ENCODE measurements at regions not wholly inside any gene's neighbourhood (a gene's known extent, or its start where the extent isn't known, plus 50 kb on each side); places are given as distances from the start of the nearest gene placed in this dataset.

DNA sequence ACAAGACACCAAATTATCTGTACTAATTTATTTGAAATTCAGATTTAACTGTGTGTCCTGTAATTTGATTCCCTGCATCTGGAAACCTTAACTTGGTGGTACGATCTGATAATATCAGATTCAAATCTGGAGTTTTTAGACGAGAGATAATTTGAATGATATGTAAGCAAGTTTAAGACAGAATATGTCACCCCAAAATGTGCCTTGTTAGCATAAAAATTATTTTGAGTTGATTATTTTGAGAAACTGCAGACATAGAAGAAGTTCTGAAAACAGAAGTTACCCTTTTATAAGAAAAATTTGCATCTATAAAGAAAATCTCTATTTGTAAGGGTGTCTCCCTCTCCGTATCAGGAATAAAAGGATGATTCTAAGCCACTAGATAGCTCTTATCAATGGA, 1202.8 kb downstream of the ROBO2 start:
- H3K9me3 Mint-ChIP-seq (ENCODE audit: low read depth) = peaks cover 37% of the 10 kb centered on the region
- DNase-seq (ENCODE audit: low spot score) = no peak
- H3K27me3 Mint-ChIP-seq (ENCODE audit: low read depth) = no peaks in the 10 kb centered on the region
- peaks cover 6% of the 10 kb centered on the region for H3K36me3 Mint-ChIP-seq (ENCODE audit: low read depth)
- no peaks in the 10 kb centered on the region for H3K4me1 Mint-ChIP-seq (ENCODE audit: low read depth)
- TF ChIP-seq, protein P1, sequence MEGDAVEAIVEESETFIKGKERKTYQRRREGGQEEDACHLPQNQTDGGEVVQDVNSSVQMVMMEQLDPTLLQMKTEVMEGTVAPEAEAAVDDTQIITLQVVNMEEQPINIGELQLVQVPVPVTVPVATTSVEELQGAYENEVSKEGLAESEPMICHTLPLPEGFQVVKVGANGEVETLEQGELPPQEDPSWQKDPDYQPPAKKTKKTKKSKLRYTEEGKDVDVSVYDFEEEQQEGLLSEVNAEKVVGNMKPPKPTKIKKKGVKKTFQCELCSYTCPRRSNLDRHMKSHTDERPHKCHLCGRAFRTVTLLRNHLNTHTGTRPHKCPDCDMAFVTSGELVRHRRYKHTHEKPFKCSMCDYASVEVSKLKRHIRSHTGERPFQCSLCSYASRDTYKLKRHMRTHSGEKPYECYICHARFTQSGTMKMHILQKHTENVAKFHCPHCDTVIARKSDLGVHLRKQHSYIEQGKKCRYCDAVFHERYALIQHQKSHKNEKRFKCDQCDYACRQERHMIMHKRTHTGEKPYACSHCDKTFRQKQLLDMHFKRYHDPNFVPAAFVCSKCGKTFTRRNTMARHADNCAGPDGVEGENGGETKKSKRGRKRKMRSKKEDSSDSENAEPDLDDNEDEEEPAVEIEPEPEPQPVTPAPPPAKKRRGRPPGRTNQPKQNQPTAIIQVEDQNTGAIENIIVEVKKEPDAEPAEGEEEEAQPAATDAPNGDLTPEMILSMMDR (IDR thresholded peaks at IDR 0.05) = no peak
- no peak overlapping the region for H3K4me3 Mint-ChIP-seq (ENCODE audit: unreplicated experiment)
- no peak overlapping the region for H3K27ac Mint-ChIP-seq (ENCODE audit: unreplicated experiment)

DNA sequence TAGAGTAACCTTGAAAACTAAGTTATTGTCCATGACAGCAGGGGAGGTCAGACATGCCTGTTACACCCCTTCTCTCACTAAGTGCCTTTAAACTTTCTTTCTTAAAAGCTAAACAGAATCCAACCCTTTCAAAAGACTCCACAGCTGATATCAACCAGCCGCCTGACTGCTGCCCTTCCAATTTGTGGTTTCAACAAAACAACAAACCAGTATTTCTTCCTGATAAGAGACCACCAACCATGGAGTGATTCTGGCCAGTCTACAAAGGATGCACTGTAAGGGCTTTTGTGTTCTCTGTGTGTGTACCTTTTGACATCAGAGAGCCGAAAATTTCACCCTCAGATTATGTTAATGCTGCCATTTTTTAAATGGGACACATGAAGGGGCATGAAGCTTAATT, 1204.2 kb downstream of the ROBO2 start:
- H3K27me3 Mint-ChIP-seq (ENCODE audit: low read depth) = no peaks in the 10 kb centered on the region
- H3K9me3 Mint-ChIP-seq (ENCODE audit: low read depth) = peaks cover 37% of the 10 kb centered on the region
- no peak overlapping the region for H3K4me3 Mint-ChIP-seq (ENCODE audit: unreplicated experiment)
- H3K4me1 Mint-ChIP-seq (ENCODE audit: low read depth) = no peaks in the 10 kb centered on the region
- H3K36me3 Mint-ChIP-seq (ENCODE audit: low read depth) = peaks cover 6% of the 10 kb centered on the region
- TF ChIP-seq, protein P1 (IDR thresholded peaks at IDR 0.05) = no peak
- no peak overlapping the region for H3K27ac Mint-ChIP-seq (ENCODE audit: unreplicated experiment)
- DNase-seq (ENCODE audit: low spot score) = no peak

DNA sequence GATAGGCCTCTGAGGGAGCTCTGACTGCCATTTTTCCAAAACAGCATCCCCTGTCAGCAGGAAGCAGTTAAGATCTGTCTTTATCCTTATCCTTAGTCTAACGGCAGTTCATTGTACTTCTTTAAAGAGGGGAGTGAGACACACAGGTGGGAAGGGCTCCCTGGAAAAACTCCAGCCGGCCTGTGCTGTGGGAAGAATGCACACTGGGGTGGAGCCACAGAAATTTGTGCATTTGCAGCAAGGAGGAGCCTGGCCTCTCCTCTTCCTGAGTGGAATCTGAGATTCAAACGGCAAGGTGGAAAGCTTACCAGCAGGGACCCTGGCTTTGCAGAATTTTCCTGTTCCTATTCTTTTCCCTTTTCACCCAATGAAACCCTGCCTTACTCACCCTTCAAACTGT, 1209.4 kb downstream of the ROBO2 start:
- H3K27ac Mint-ChIP-seq (ENCODE audit: unreplicated experiment) = no peak overlapping the region
- H3K4me1 Mint-ChIP-seq (ENCODE audit: low read depth) = peaks cover 3% of the 10 kb centered on the region
- DNase-seq (ENCODE audit: low spot score) = no peak
- no peak overlapping the region for H3K4me3 Mint-ChIP-seq (ENCODE audit: unreplicated experiment)
- TF ChIP-seq, protein P1 (IDR thresholded peaks at IDR 0.05) = no peak
- peaks cover 14% of the 10 kb centered on the region for H3K9me3 Mint-ChIP-seq (ENCODE audit: low read depth)
- no peaks in the 10 kb centered on the region for H3K36me3 Mint-ChIP-seq (ENCODE audit: low read depth)
- H3K27me3 Mint-ChIP-seq (ENCODE audit: low read depth) = no peaks in the 10 kb centered on the region

DNA sequence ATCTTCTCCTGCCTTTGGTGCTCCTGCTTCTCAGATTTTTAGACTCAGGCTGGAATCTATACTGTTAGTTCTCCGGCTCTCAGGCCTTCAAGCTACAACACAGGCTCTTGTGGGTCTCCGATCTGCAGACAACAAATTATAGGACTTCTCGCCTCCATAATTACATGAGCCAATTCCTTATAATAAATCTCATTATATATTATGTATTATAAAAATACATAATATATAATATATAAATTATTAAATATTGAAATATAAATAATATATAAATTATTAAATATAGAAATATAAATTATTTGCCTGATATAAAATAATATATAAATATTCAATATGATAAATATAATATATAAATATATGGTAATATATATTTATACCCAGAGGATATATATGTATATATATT, 1214.0 kb downstream of the ROBO2 start:
- Mint-ChIP-seq H3K4me3 (ENCODE audit: unreplicated experiment) (no peak overlapping the region), H3K9me3 (ENCODE audit: low read depth) (peaks cover 3% of the 10 kb centered on the region), H3K27me3 (ENCODE audit: low read depth) (no peaks in the 10 kb centered on the region), H3K36me3 (ENCODE audit: low read depth) (no peaks in the 10 kb centered on the region), H3K27ac (ENCODE audit: unreplicated experiment) (no peak overlapping the region), H3K4me1 (ENCODE audit: low read depth) (peaks cover 19% of the 10 kb centered on the region)
- TF ChIP-seq, protein P1 (IDR thresholded peaks at IDR 0.05) = no peak
- no peak for DNase-seq (ENCODE audit: low spot score)

DNA sequence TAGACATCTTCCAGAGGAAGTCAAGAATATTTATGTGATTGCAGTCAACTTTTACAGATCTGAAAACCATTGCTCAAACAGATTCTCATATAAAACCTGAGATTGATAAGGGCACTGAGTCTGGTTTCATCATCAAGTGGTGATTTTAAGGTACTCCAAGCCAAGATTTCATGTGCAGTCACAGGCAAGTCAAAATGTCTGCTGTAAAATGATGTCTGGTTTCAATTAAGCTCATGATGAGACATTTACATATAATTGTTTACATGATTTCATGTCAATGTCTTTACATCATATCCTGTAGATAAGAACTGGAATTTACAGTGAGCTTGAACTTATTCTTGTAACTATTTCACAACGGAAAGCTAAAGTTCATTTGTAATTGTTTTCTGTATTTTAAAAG, 1215.5 kb downstream of the ROBO2 start:
- Mint-ChIP-seq H3K9me3 (ENCODE audit: low read depth) (peaks cover 3% of the 10 kb centered on the region), H3K4me1 (ENCODE audit: low read depth) (peaks cover 30% of the 10 kb centered on the region), H3K27ac (ENCODE audit: unreplicated experiment) (no peak overlapping the region), H3K4me3 (ENCODE audit: unreplicated experiment) (no peak overlapping the region), H3K36me3 (ENCODE audit: low read depth) (no peaks in the 10 kb centered on the region), H3K27me3 (ENCODE audit: low read depth) (no peaks in the 10 kb centered on the region)
- DNase-seq (ENCODE audit: low spot score) = no peak
- TF ChIP-seq, protein P1 (IDR thresholded peaks at IDR 0.05) = no peak
